DMS114 treated with DMSO at 0.1 percent for 48 hours (cell line): ENCODE measurements at regions not wholly inside any gene's neighbourhood (a gene's known extent, or its start where the extent isn't known, plus 50 kb on each side); places are given as distances from the start of the nearest gene placed in this dataset.

Experiments used
- DNase-seq: peaks from one replicate; lab custom pipeline; 2025; ENCODE audit not compliant: unreplicated experiment; lab: John Stamatoyannopoulos, UW

DNA sequence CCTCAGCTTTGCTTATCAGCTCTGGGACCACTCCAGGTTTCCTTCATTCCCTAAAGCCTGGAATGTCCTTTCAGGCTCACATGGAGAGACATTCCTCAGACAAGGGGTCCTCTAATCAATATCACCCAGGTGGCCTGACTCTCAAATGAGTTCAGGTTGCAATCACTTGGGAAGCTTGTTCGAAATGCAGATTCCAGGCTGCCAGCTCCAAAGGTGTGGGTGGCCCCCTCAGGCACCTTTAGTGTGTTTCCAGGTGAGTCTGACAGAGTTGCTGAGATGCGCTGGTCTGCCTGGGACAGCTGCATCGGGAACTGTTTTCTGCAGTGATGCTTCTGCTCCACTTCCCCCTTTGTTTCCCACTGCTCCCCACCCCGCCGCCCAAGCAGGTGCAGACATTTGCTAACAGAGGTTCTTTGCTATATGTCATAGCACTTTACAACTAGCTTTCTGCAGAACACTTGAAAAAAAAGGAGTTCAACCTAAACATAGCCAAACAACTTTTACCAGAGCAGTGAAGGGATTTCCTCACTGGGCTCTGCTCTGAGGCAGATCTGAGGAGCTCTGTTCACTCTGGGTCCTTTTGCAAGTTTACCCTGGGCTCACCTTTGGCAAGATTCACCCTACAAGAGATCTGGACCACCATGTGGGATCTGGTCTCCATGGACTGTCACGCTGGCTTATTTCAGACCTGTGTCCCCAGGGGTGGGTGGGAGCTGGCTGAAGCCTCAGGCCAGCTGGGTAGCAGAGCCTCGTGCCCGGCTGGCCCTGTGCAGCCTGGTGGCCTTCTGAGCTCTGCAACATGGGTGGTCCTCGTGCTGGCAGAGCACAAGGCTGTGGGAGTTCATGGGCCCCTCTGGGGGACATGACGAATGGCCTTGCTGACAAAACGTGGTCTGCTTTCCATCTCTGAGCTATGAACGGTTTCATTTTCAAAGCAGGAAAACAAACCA, 539.6 kb downstream of the CCDC171 start:
- DNase-seq, result no peak

GRCh38 chr9:16098306-16098705, 545.5 kb downstream of the CCDC171 start:
- DNase-seq, result no peak

GRCh38 chr9:16099732-16100536, 547.1 kb downstream of the CCDC171 start:
- no peak for DNase-seq

GRCh38 chr9:16100537-16101091, 547.8 kb downstream of the CCDC171 start:
- DNase-seq, result no peak

GRCh38 chr9:16102154-16102553, 549.3 kb downstream of the CCDC171 start:
- DNase-seq, result no peak

GRCh38 chr9:16103620-16104397, 551.0 kb downstream of the CCDC171 start:
- DNase-seq, result no peak

DNA sequence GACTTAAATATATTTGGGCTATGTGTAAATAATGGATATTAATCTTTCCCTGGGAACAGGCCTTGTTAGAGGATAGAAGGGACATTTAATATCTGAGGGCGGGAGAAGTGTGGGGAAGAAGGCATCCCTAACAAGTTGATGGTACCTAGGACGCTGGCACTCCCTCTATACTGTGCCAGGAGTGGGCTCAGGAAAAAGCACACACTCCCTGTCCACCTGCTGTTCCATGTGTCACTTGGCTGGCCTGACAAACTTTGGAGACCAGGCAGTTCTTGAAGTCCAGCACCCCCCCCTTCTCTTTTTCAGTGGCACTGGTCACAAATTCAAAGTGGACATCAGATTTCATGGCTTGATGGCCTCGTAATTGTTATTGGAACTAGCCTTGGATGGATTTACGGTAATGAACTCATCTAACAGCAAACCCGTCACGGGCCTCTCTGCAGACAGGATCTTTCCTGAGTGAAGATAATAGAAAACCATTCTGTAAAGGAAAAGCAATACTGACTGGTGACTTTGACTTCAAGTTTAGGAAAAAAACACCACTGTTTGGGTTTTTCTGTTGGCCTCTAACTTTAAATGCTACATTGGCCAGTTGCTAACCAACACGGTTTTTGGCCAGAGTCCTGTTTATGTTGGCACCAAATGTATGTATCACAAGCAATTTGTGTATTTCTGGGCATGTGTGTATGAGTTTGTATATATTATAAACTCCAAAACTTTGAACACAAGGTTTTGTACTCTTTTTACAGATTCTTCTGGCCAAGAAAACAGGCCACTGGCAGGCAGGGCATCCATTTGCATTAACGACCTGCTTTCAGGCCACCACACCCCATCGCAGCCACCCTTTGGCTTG, 552.6 kb downstream of the CCDC171 start:
- DNase-seq, result no peak

DNA sequence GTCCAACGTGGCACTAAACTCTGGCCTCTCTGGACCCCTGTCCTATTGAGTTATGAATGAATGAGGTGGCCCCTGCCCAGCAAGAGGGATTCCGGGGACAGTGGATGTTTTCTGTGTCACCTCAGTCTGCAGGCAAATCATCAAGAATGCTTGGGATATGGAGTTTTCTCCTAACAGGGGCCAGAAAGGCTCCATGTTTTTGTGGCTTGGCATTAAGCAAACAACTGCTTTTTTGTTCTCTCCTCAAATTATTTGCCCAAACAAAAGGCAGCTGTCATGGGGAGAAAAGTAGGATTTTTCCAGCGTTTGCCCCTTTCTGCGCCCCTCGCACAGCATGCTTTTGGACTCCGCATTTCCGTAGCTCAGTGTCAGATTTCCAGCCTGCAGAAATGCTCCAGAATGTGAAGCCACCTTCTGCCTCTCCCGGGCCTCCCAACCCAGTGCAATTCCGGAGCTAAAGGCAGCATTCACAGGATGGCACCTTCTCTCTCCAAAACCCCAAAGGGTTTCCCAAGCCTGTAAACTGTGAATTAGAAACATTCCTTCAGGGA, 553.3 kb downstream of the CCDC171 start:
- DNase-seq, result no peak

- DNase-seq, result no peak
Measured at GRCh38 chr9:16112116-16112515, 559.3 kb downstream of the CCDC171 start.

DNA sequence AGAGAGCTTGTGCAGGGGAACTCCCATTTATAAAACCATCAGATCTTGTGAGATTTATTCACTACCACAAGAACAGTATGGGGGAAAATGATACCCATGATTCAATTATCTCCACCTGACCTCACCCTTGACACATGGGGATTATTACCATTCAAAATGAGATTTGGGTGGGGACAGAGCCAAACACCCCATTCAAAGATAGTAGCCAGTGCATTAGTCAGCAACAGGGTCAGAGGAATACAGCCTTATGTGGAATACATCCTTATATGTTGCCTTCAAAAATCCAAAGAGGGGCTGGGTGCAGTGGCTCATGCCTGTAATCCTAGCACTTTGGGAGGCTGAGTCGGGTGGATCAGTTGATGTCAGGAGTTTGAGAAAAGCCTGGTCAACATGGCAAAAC, 563.2 kb downstream of the CCDC171 start:
- no peak for DNase-seq

GRCh38 chr9:16118043-16118442, 565.2 kb downstream of the CCDC171 start:
- no peak for DNase-seq

DNA sequence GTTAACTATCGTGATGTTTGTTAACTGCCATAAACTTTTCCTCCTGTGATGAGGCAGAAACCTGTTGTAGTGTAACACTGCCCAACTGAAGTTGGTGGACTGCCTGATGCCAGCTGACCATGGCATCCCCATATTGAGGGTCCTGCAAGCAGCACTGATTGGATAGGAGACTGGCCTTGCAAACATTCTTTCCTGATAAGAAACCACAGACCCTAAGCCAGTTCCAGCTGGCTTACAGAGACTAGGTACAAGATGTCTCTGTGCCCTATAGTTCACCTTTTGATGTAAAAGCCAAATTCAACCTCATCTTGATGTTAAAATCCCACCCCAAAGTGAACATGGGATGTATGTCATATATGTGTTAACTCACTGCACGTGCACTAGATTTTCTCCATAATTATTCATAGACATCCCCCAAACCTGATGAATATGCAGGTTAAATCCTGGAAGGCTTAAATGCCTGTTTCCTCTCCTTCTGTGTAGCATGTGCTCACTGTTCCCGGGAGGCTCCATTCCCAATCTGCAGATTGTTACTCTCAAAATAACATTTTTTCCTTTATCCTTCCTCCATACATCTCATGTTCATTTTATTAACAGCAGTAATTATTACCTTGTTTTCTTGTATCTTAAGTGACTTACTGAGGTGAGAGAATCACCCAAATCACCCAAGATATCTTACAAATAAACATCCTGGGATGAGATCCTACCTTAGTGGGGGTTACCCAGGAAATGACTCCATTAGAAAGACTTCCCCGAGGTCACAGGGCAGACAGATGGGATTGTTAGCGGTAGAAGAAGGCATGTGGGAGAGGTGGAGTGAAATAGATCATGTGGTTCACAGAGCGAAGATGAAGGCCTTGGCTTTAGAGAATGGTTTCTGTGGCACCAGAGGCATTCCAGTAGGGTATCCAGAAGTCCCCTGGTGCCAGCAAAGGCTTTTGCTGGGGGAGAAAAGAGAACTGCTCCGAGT, 566.7 kb downstream of the CCDC171 start:
- no peak for DNase-seq

DNA sequence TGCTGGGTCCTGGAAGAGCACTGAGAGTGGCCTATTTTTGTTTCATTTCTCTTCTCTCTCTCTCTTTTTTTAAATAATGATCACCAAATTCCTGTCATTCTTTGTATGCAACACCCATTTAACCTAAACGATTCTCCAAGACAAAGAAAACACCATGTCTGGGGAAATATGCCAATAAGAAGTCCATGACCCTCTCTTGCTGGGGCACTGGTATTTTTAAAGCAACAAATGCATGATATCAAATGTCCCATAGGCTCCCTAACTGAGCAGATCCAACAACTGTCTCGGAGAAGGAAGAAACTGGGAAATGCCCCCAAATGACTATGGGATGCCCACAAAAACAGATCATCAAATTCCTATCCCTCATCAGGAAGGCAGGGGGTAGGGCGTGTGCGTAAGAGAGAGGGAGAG, 567.4 kb downstream of the CCDC171 start:
- DNase-seq, result no peak

- DNase-seq, result no peak
Measured at GRCh38 chr9:16120727-16121126, 567.9 kb downstream of the CCDC171 start.

GRCh38 chr9:16121168-16121567, 568.3 kb downstream of the CCDC171 start:
- DNase-seq, result no peak

DNA sequence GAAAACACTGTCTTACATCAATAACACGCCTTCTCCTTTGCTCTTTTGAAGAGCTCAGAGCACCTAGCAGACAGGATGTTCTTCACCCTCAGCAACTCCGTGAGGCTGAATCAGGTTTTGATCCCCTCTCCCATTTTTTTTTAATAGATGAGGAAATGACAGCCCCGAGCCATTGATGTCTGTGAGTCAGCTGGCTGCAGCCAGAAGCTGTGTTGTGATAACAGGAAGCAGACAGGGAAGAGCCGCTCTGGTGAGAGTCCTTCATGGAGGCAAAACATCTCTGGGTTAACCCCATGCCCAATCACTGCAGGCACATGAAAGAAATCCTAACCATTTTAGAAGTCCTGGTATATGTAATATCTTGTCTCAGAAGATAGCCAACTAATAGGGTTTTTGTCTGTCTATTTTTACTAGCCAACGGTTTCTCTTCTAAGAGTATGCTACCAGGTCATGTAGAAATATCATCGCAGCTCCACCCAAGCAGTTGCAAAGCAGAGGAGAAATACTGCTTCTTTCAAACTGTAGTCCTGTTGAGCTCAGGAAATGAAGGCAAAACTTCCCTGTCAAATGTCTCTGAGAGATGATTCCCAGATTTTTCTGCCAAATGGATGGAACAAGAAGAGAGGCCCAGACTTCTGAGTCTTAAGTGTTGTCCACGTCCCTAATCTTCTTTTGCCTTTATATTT, 568.9 kb downstream of the CCDC171 start:
- DNase-seq, result no peak

DNA sequence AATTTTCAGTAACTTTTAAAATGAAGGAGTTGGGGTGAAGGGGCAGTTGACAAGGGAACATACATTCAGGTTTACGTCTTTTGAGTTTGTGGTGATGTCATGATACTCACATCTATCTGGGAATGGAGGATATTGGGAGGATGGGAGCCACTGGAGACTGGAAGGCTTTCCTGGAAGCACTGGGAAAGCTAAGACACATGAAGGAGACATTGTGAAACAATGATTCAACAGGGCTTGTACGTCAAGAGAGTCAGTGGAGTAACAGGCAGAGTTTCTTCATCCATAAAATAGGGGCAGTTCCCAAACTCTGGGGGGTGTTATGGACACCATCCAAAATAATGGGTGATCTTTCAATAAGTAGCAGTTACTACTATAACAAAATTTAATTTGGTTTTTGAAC, 572.8 kb downstream of the CCDC171 start:
- no peak for DNase-seq

- DNase-seq, result no peak
Measured at GRCh38 chr9:16126042-16126441, 573.2 kb downstream of the CCDC171 start.
